ENCODE measurements at regions not wholly inside any gene's neighbourhood (a gene's known extent, or its start where the extent isn't known, plus 50 kb on each side); places are given as distances from the start of the nearest gene placed in this dataset.
"Not testable (repeated sequence)": the region's sequence is repeated elsewhere in the genome, so short reads cannot be mapped to it uniquely, and the experiment has no call there.

- H3K4me2 ChIP-seq (ENCODE audit: low read depth, low read length, poor library complexity, severe bottlenecking) = no peak overlapping the region
- no peak overlapping the region for H3K4me3 ChIP-seq (ENCODE audit: low read length, poor library complexity, severe bottlenecking)
- no peak overlapping the region for H2AFZ ChIP-seq (ENCODE audit: low read length)
- H3K9me3 ChIP-seq (ENCODE audit: insufficient read depth, low read depth, low read length) = peaks cover 24% of the 10 kb centered on the region; the same call in 1 of the 2 replicates
- H3F3A ChIP-seq (ENCODE audit: low read depth) = no peaks in the 10 kb centered on the region
- H3K4me1 ChIP-seq (ENCODE audit: insufficient read depth, low read length, poor library complexity, severe bottlenecking) = no peaks in the 10 kb centered on the region
- H3K9me2 ChIP-seq (replicated peaks; ENCODE audit: low read depth, low read length) = no peaks in the 10 kb centered on the region
- H4K20me1 ChIP-seq (ENCODE audit: insufficient read depth, low read length, poor library complexity, severe bottlenecking) = no peaks in the 10 kb centered on the region
- no peaks in the 10 kb centered on the region for H3K36me3 ChIP-seq (ENCODE audit: insufficient read depth, low read length)
- no peaks in the 10 kb centered on the region for H3K27me3 ChIP-seq (ENCODE audit: insufficient read depth, low read length, poor library complexity, severe bottlenecking)
- TF ChIP-seq EZH2phosphoT487 (IDR thresholded peaks at IDR 0.05; ENCODE audit: borderline replicate concordance) (no peak), CTCF (conservative IDR thresholded peaks at IDR 0.05; ENCODE audit: low read length) (no peak)
- no peaks in the 10 kb centered on the region for H3K79me2 ChIP-seq (ENCODE audit: insufficient read depth, low read length)
- no peak overlapping the region for H3K9ac ChIP-seq (ENCODE audit: low read depth, low read length, poor library complexity, severe bottlenecking)
These were observed 569.0 kb upstream of the B3GAT1 start for GRCh38 chr11:134980819-134981710.

GRCh38 chr11:134979089-134979457 is 567.0 kb upstream of the B3GAT1 start:
- H3K4me2 ChIP-seq (ENCODE audit: low read depth, low read length, poor library complexity, severe bottlenecking); H3K4me1 ChIP-seq (ENCODE audit: insufficient read depth, low read length, poor library complexity, severe bottlenecking); H3K4me3 ChIP-seq (ENCODE audit: low read length, poor library complexity, severe bottlenecking); H4K20me1 ChIP-seq (ENCODE audit: insufficient read depth, low read length, poor library complexity, severe bottlenecking); H3K79me2 ChIP-seq (ENCODE audit: insufficient read depth, low read length); H3K36me3 ChIP-seq (ENCODE audit: insufficient read depth, low read length); H3F3A ChIP-seq (ENCODE audit: low read depth); H3K9ac ChIP-seq (ENCODE audit: low read depth, low read length, poor library complexity, severe bottlenecking); H2AFZ ChIP-seq (ENCODE audit: low read length); H3K27me3 ChIP-seq (ENCODE audit: insufficient read depth, low read length, poor library complexity, severe bottlenecking); H3K9me2 ChIP-seq (replicated peaks; ENCODE audit: low read depth, low read length): not testable (repeated sequence)
- H3K9me3 ChIP-seq (ENCODE audit: insufficient read depth, low read depth, low read length) = peaks cover 18% of the 10 kb centered on the region; the same call in 1 of the 2 replicates

- Histone ChIP-seq H3K4me2 (ENCODE audit: low read depth, low read length, poor library complexity, severe bottlenecking) (no peak overlapping the region), H3K27me3 (ENCODE audit: insufficient read depth, low read length, poor library complexity, severe bottlenecking) (no peaks in the 10 kb centered on the region), H3K9me3 (ENCODE audit: insufficient read depth, low read depth, low read length) (peaks cover 20% of the 10 kb centered on the region; the same call in 1 of the 2 replicates), H3K4me1 (ENCODE audit: insufficient read depth, low read length, poor library complexity, severe bottlenecking) (no peaks in the 10 kb centered on the region), H3K79me2 (ENCODE audit: insufficient read depth, low read length) (no peaks in the 10 kb centered on the region), H3F3A (ENCODE audit: low read depth) (no peaks in the 10 kb centered on the region), H3K9me2 (replicated peaks; ENCODE audit: low read depth, low read length) (no peaks in the 10 kb centered on the region), H2AFZ (ENCODE audit: low read length) (no peak overlapping the region), H3K9ac (ENCODE audit: low read depth, low read length, poor library complexity, severe bottlenecking) (no peak overlapping the region), H4K20me1 (ENCODE audit: insufficient read depth, low read length, poor library complexity, severe bottlenecking) (no peaks in the 10 kb centered on the region), H3K36me3 (ENCODE audit: insufficient read depth, low read length) (no peaks in the 10 kb centered on the region), H3K4me3 (ENCODE audit: low read length, poor library complexity, severe bottlenecking) (no peak overlapping the region)
- TF ChIP-seq CTCF (conservative IDR thresholded peaks at IDR 0.05; ENCODE audit: low read length) (no peak), EZH2phosphoT487 (IDR thresholded peaks at IDR 0.05; ENCODE audit: borderline replicate concordance) (no peak)
These were observed 566.5 kb upstream of the B3GAT1 start for GRCh38 chr11:134978388-134979088.

Measured in Loucy (cell line).